Mucosa of descending colon (tissue), 3 donors: ENCODE measurements at regions not wholly inside any gene's neighbourhood (a gene's known extent, or its start where the extent isn't known, plus 50 kb on each side); places are given as distances from the start of the nearest gene placed in this dataset.

Experiments
- ATAC-seq: fragments of 200-7000 bp; cut with Tn5 transposase; one replicate; pipeline ENCODE4 v1.9.1; 2020; ENCODE audit warnings: mild to moderate bottlenecking, moderate library complexity
- DNase-seq, 3 donors: peaks; one replicate each; pipeline ENCODE4 v3.0.0-alpha.2; 2020
- H3K36me3 ChIP-seq: fragments of 200-600 bp; one replicate; pipeline ENCODE4 v1.8.0; 2021; ENCODE audit warnings: low read depth, mild to moderate bottlenecking
- H3K4me1 ChIP-seq: fragments of 200-600 bp; one replicate; pipeline ENCODE4 v1.8.0; 2021; ENCODE audit warnings: low read depth, mild to moderate bottlenecking
- H3K4me3 ChIP-seq: fragments of 200-600 bp; one replicate; pipeline ENCODE4 v1.8.0; 2021; ENCODE audit warnings: mild to moderate bottlenecking
- H3K9me3 ChIP-seq: fragments of 200-600 bp; one replicate; pipeline ENCODE4 v1.8.0; 2021; ENCODE audit warnings: mild to moderate bottlenecking
- intact Hi-C, 2 donors: fragments of 100-400 bp; cut with DNase I in 1 of 2; cut with micrococcal nuclease in 1 of 2; formaldehyde crosslinking; loops; one replicate each; pipeline versions ENCODE4 v1.11.0 to v1.11.1; 2022; cut with DNase I, micrococcal nuclease
- TF ChIP-seq, protein P1 (sequence below): fragments of 200-600 bp; IDR thresholded peaks from one replicate; pipeline ENCODE4 v1.8.0; 2022; ENCODE audit warnings: antibody characterized with exemption, mild to moderate bottlenecking
- donor health status: DM: no; HTN: no; CAD: no; lungs with moderate emphysema.
- donor health status: DM: no; HTN: no; CAD: no.
- donor health status: DM: no; HTN: yes; CAD: no.

DNA sequence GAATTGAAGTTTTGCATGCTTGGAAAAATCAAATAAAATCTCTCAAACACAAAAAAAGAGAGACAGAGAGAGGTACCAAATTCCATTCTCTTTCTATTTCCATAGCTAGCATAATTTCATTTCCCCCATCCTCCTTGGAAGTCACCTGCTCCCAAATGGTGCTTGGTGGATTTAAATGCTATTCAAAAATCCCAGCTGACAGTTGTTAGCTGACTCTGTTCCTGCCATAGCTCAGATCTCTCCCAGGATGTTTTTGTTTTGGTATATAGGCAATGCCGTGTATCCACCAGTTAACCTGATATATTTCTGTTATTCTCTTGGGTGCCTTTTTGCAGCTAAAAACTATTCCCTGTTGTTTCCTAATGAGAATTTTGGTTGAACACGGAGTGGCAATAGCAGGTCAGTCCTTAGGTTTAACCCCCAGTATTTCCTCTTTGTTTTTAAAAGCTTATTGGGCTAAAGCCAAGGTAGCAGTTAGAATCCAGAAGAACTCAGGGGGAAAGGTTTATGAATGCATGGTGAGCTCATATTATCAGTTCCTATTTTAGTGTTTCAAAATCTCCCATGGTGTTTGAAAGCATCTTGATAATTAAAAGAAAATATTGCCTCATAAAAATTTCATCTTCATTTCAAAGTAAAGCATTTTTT, 240.0 kb upstream of the GBE1 start:
- DNase-seq (no peak), ATAC-seq (no peak)
- TF ChIP-seq, protein P1, sequence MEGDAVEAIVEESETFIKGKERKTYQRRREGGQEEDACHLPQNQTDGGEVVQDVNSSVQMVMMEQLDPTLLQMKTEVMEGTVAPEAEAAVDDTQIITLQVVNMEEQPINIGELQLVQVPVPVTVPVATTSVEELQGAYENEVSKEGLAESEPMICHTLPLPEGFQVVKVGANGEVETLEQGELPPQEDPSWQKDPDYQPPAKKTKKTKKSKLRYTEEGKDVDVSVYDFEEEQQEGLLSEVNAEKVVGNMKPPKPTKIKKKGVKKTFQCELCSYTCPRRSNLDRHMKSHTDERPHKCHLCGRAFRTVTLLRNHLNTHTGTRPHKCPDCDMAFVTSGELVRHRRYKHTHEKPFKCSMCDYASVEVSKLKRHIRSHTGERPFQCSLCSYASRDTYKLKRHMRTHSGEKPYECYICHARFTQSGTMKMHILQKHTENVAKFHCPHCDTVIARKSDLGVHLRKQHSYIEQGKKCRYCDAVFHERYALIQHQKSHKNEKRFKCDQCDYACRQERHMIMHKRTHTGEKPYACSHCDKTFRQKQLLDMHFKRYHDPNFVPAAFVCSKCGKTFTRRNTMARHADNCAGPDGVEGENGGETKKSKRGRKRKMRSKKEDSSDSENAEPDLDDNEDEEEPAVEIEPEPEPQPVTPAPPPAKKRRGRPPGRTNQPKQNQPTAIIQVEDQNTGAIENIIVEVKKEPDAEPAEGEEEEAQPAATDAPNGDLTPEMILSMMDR = no peak
- Histone ChIP-seq H3K4me3 (no peak overlapping the region), H3K4me1 (no peaks in the 10 kb centered on the region), H3K9me3 (no peaks in the 10 kb centered on the region), H3K36me3 (no peaks in the 10 kb centered on the region)
- intact Hi-C loops = no loop called here

DNA sequence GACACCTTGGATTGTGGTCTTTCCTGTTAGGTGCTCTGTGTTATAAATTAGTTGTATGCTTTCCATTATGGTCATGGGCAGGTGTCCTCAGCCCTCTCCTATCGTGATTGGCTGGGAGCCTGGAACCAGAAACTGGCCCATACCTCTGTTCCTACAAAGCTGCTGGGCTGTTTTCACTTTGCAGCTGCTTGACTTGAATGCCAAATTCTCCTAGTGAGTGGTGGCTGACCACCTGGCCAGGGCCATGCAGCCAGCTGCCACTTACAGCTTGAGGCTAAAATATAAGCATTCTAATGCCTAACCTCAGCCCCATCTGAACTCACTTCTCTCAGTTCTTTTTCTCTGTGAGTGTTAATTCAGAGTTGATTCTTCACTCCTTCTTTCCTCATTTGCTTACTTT, 239.3 kb upstream of the GBE1 start:
- TF ChIP-seq, protein P1 = no peak
- H3K4me3 ChIP-seq = no peak overlapping the region
- ATAC-seq (no peak), DNase-seq (no peak)
- no peaks in the 10 kb centered on the region for H3K9me3 ChIP-seq
- no peaks in the 10 kb centered on the region for H3K36me3 ChIP-seq
- intact Hi-C loops = no loop called here
- no peaks in the 10 kb centered on the region for H3K4me1 ChIP-seq

- no peaks in the 10 kb centered on the region for H3K9me3 ChIP-seq
- intact Hi-C loops = no loop called here
- no peaks in the 10 kb centered on the region for H3K36me3 ChIP-seq
- ATAC-seq (no peak), DNase-seq (no peak)
- TF ChIP-seq, protein P1 = no peak
- H3K4me1 ChIP-seq = no peaks in the 10 kb centered on the region
- H3K4me3 ChIP-seq = no peak overlapping the region
Observed at GRCh38 chr3:82000350-82000749, 238.9 kb upstream of the GBE1 start.

DNA sequence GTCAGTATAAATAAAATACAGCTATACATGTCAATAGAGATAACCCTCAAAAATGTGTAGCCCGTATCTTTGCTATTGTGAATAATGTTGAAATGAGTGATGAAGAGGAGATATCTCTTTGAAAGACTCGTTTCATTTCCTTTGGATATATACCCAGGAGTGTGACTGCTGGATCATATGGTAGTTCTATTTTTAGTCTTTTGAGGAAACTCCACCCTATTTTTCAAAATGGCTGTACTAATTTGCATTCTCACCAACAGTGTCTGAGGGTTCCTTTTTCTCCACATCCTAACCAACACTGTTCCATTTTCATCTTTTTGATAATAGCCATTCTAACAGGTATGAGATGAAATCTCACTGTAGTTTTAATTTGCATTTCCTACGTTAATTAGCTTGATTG, 237.5 kb upstream of the GBE1 start:
- intact Hi-C loops = no loop called here
- DNase-seq (no peak), ATAC-seq (no peak)
- Histone ChIP-seq H3K4me1 (no peaks in the 10 kb centered on the region), H3K36me3 (no peaks in the 10 kb centered on the region), H3K9me3 (no peaks in the 10 kb centered on the region), H3K4me3 (no peak overlapping the region)
- TF ChIP-seq, protein P1 = no peak

GRCh38 chr3:81998139-81998755, 236.8 kb upstream of the GBE1 start:
- intact Hi-C loops = no loop called here
- DNase-seq (no peak), ATAC-seq (no peak)
- TF ChIP-seq, protein P1 = no peak
- Histone ChIP-seq H3K36me3 (no peaks in the 10 kb centered on the region), H3K4me1 (no peaks in the 10 kb centered on the region), H3K4me3 (no peak overlapping the region), H3K9me3 (no peaks in the 10 kb centered on the region)
